ENCODE measurements at regions not wholly inside any gene's neighbourhood (a gene's known extent, or its start where the extent isn't known, plus 50 kb on each side); places are given as distances from the start of the nearest gene placed in this dataset.

GRCh38 chr4:132669786-132670185 is 479.3 kb upstream of the PCDH10 start:
- no peak for TF ChIP-seq CTCF (IDR thresholded peaks at IDR 0.05)
- TF ChIP-seq EP300 (IDR thresholded peaks at IDR 0.05; ENCODE audit: low read depth), result no peak
- TF ChIP-seq POLR2A (IDR thresholded peaks at IDR 0.05), result no peak
